SK-N-SH (cell line): ENCODE measurements at regions not wholly inside any gene's neighbourhood (a gene's known extent, or its start where the extent isn't known, plus 50 kb on each side); places are given as distances from the start of the nearest gene placed in this dataset.

Experiments
- CTCF ChIA-PET: fragments of 300-600, 350-600 bp; formaldehyde crosslinking; extraction: SDS; loops from one replicate; lab custom pipeline; 2021; lab: Yijun Ruan, JAX
- POLR2A ChIA-PET: fragments of 350-600 bp; sonication (Branson Sonifier 250); formaldehyde crosslinking; extraction: SDS; loops from one replicate; lab custom pipeline; 2020; ENCODE audit warnings: antibody characterized with exemption, inconsistent platforms; lab: Yijun Ruan, JAX
- DNase-seq: peaks from one replicate; pipeline ENCODE4 v3.0.0; 2012
- H2AFZ ChIP-seq: fragments of 200-600 bp; sonication (generic); 2 replicates; pipeline ENCODE4 v1.8.1; 2016; ENCODE audit warnings: antibody characterized with exemption, mild to moderate bottlenecking, low read depth
- H3F3A ChIP-seq: fragments of 200-600 bp; sonication (generic); replicated peaks from 2 replicates; pipeline ENCODE3; 2016; ENCODE audit warnings: antibody characterized with exemption, mild to moderate bottlenecking; ENCODE audit not compliant: insufficient read depth
- H3K27ac ChIP-seq, 2 experiments: fragments of 200-500 bp in 1 of 2; fragments of 200-600 bp in 1 of 2; sonication (Bioruptor generic) in 1 of 2; sonication (generic), shearing (Covaris generic) in 1 of 2; 2 replicates each; pipeline versions ENCODE4 v1.5.1 to v1.6.1; 2014 to 2016; ENCODE audit warnings: low read depth in 2 of 2, inconsistent platforms in 1 of 2, low read length in 1 of 2, mild to moderate bottlenecking in 1 of 2, mixed read lengths in 1 of 2
- H3K27me3 ChIP-seq: fragments of 200-600 bp; sonication (generic), shearing (Covaris generic); 2 replicates; pipeline ENCODE4 v1.6.1; 2016; ENCODE audit warnings: mixed run types; ENCODE audit not compliant: insufficient read depth
- H3K36me3 ChIP-seq, 2 experiments: fragments of 200-500 bp in 1 of 2; fragments of 200-600 bp in 1 of 2; sonication (Bioruptor generic) in 1 of 2; sonication (generic) in 1 of 2; replicated peaks in 1 of 2; 2 replicates each; pipeline versions ENCODE3 to v1.5.1; 2014 to 2016; ENCODE audit warnings: low read length in 1 of 2, mild to moderate bottlenecking in 1 of 2; ENCODE audit not compliant: insufficient read depth in 2 of 2, control insufficient read depth in 1 of 2
- H3K4me1 ChIP-seq, 2 experiments: fragments of 200-500 bp in 1 of 2; fragments of 200-600 bp in 1 of 2; sonication (Bioruptor generic) in 1 of 2; sonication (generic), shearing (Covaris generic) in 1 of 2; 2 replicates each; pipeline versions ENCODE4 v1.5.1 to v1.6.1; 2014 to 2016; ENCODE audit warnings: low read depth in 1 of 2, low read length in 1 of 2, mixed run types in 1 of 2; ENCODE audit not compliant: insufficient read depth in 2 of 2, control insufficient read depth in 1 of 2
- H3K4me2 ChIP-seq: fragments of 200-600 bp; sonication (generic), shearing (Covaris generic); 2 replicates; pipeline ENCODE4 v1.6.1; 2017; ENCODE audit warnings: mixed run types
- H3K4me3 ChIP-seq, 2 experiments: fragments of 200-500 bp in 1 of 2; fragments of 200-600 bp in 1 of 2; sonication (Bioruptor generic) in 1 of 2; sonication (generic), shearing (Covaris generic) in 1 of 2; 2 replicates each; pipeline versions ENCODE4 v1.5.1 to v1.8.1; 2014 to 2016; ENCODE audit warnings: low read depth in 2 of 2, inconsistent platforms in 1 of 2, low read length in 1 of 2, mild to moderate bottlenecking in 1 of 2, mixed read lengths in 1 of 2, moderate library complexity in 1 of 2
- H3K79me2 ChIP-seq: fragments of 200-600 bp; sonication (generic); 2 replicates; pipeline ENCODE4 v1.8.1; 2017; ENCODE audit warnings: mild to moderate bottlenecking; ENCODE audit not compliant: insufficient read depth
- H3K9ac ChIP-seq: fragments of 200-600 bp; sonication (generic); 2 replicates; pipeline ENCODE4 v1.6.1; 2017; ENCODE audit warnings: mixed run types
- H3K9me2 ChIP-seq: fragments of 200-600 bp; sonication (generic); 2 replicates; pipeline ENCODE4 v1.6.1; 2017; ENCODE audit warnings: mixed run types
- H3K9me3 ChIP-seq: fragments of 200-600 bp; sonication (generic); 2 replicates; pipeline ENCODE4 v1.6.1; 2017; ENCODE audit warnings: mixed run types, mild to moderate bottlenecking, moderate library complexity
- H4K20me1 ChIP-seq: fragments of 200-600 bp; sonication (generic); 2 replicates; pipeline ENCODE4 v1.6.1; 2017; ENCODE audit warnings: mild to moderate bottlenecking, mixed run types; ENCODE audit not compliant: insufficient read depth
- CTCF ChIP-seq: fragments of 200-600 bp; sonication (generic); IDR thresholded peaks from 2 replicates; pipeline ENCODE4 v1.6.1; 2017; ENCODE audit warnings: antibody characterized with exemption, mild to moderate bottlenecking, moderate library complexity
- EP300 ChIP-seq, 2 experiments: IDR thresholded peaks; 2 replicates each; pipeline versions ENCODE4 v1.4.0 to v1.6.1; 2012; ENCODE audit warnings: borderline replicate concordance in 1 of 2, low read depth in 1 of 2, low read length in 1 of 2
- FOSL2 ChIP-seq: IDR thresholded peaks from 2 replicates; pipeline ENCODE4 v1.4.0; 2012; ENCODE audit warnings: low read depth, mild to moderate bottlenecking, moderate library complexity, borderline replicate concordance
- GATA2 ChIP-seq: sonication (generic); formaldehyde crosslinking; IDR thresholded peaks from 2 replicates; pipeline ENCODE4 v1.5.0; 2020; ENCODE audit warnings: mild to moderate bottlenecking, missing genetic modification reagents
- MEF2A ChIP-seq: IDR thresholded peaks from 2 replicates; pipeline ENCODE4 v1.4.0; 2012; ENCODE audit warnings: low read depth, borderline replicate concordance
- NFIC ChIP-seq: IDR thresholded peaks from 2 replicates; pipeline ENCODE4 v1.4.0; 2012; ENCODE audit warnings: borderline replicate concordance
- NRF1 ChIP-seq: IDR thresholded peaks from 2 replicates; pipeline ENCODE4 v1.6.1; 2012; ENCODE audit warnings: low read depth, mild to moderate bottlenecking, low read length
- POLR2AphosphoS5 ChIP-seq: IDR thresholded peaks from 2 replicates; pipeline ENCODE4 v1.6.1; 2012; ENCODE audit warnings: low read depth, low read length
- SIN3A ChIP-seq: IDR thresholded peaks from 2 replicates; pipeline ENCODE4 v1.6.1; 2012; ENCODE audit warnings: low read depth, mild to moderate bottlenecking, low read length, moderate library complexity, borderline replicate concordance
- SMC3 ChIP-seq: IDR thresholded peaks from 2 replicates; pipeline ENCODE4 v1.6.1; 2012; ENCODE audit warnings: low read depth, low read length, improper control_type of control experiment
- TAF1 ChIP-seq: IDR thresholded peaks from 2 replicates; pipeline ENCODE4 v1.6.1; 2012; ENCODE audit warnings: low read depth, mild to moderate bottlenecking, low read length, moderate library complexity, borderline replicate concordance
- TCF12 ChIP-seq: IDR thresholded peaks from 2 replicates; pipeline ENCODE4 v1.4.0; 2012
- TEAD4 ChIP-seq: IDR thresholded peaks from 2 replicates; pipeline ENCODE4 v1.4.0; 2012; ENCODE audit warnings: mild to moderate bottlenecking, borderline replicate concordance; ENCODE audit not compliant: insufficient read depth
- USF2 ChIP-seq: fragments of 150-350 bp; IDR thresholded peaks from 2 replicates; pipeline ENCODE4 v1.6.1; 2017; ENCODE audit warnings: antibody characterized with exemption, low read length, low read depth, borderline replicate concordance
- YY1 ChIP-seq: IDR thresholded peaks from 2 replicates; pipeline ENCODE4 v1.4.0; 2012; ENCODE audit warnings: low read depth, mild to moderate bottlenecking
- WGBS: methylation state at CpG from one replicate; pipeline ENCODE4 v1.1.6; 2017; ENCODE audit warnings: low lambda C conversion rate; 5-methylcytosine and 5-hydroxymethylcytosine counted together
- TF ChIP-seq, protein P1 (sequence below): IDR thresholded peaks from 2 replicates; pipeline ENCODE4; 2012
- TF ChIP-seq, protein P2 (sequence below): IDR thresholded peaks from 2 replicates; pipeline ENCODE4 v1.4.0; 2012; ENCODE audit warnings: low read depth, borderline replicate concordance
- TF ChIP-seq, protein P3 (sequence below): IDR thresholded peaks from 2 replicates; pipeline ENCODE4 v1.4.0; 2012; ENCODE audit warnings: low read depth, borderline replicate concordance

DNA sequence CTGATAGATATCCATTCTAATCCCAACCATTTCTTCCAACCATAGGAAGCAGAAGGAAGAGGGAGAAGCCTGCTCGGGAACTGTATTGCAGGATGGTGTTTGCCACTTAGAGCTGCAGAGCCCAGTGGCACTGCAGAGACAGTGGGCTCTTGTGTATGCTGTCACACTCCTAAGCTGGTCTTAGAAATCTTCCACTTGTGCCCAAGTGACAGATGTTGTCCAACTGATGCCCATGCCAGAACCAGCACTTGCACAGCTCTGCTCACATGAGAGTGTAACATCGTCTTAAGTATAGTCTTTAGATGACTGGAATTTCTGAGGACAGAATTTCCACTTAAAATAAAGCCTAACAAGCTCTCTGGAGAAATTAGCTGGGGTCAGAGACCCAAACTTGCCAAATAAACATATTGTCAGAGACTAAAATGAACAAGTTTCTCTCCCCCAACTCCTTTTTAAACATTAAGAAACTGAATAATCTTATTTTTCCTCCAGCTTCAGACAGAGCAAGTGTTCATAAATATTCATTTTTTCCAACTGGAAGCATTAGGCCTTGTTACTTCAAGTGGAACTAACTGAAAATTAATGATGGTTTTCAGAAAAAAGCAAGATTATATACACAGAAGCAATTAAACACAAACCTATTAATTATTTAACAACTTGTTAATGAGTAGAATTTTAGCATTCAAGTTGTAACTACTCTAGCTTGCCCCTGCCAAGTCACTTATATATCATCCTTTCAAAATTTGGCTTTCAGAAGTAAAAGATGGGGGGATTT, 577.3 kb downstream of the AJAP1 start:
- no peaks in the 10 kb centered on the region for H3K27me3 ChIP-seq
- no peaks in the 10 kb centered on the region for H3K79me2 ChIP-seq
- H3K9me2 ChIP-seq = no peaks in the 10 kb centered on the region
- no peaks in the 10 kb centered on the region for H3K36me3 ChIP-seq
- POLR2A ChIA-PET = no interaction called here
- H3K9me3 ChIP-seq = no peaks in the 10 kb centered on the region
- no peaks in the 10 kb centered on the region for H4K20me1 ChIP-seq
- peaks cover 0 to 19% of the 10 kb centered on the region in 2 experiments; a peak in 2 of 4 replicates for H3K4me1 ChIP-seq
- CTCF ChIA-PET = interaction anchor here (1.0 to 1.4 kb wide), 3 partner anchors 12 to 283 kb away, joined by 3 read pairs; no protein-coding TSS in a partner anchor
- no peak overlapping the region for H2AFZ ChIP-seq
- no peak overlapping the region for H3K27ac ChIP-seq
- no peak for TF ChIP-seq YY1
- no peak for TF ChIP-seq POLR2AphosphoS5
- TF ChIP-seq SIN3A = no peak
- no peak for TF ChIP-seq SMC3
- TF ChIP-seq TAF1 = no peak
- TF ChIP-seq, protein P1, sequence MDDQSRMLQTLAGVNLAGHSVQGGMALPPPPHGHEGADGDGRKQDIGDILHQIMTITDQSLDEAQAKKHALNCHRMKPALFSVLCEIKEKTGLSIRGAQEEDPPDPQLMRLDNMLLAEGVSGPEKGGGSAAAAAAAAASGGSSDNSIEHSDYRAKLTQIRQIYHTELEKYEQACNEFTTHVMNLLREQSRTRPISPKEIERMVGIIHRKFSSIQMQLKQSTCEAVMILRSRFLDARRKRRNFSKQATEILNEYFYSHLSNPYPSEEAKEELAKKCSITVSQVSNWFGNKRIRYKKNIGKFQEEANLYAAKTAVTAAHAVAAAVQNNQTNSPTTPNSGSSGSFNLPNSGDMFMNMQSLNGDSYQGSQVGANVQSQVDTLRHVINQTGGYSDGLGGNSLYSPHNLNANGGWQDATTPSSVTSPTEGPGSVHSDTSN = no peak
- no peak for TF ChIP-seq MEF2A
- TF ChIP-seq NFIC = no peak
- no peak for TF ChIP-seq USF2
- TF ChIP-seq, protein P2, sequence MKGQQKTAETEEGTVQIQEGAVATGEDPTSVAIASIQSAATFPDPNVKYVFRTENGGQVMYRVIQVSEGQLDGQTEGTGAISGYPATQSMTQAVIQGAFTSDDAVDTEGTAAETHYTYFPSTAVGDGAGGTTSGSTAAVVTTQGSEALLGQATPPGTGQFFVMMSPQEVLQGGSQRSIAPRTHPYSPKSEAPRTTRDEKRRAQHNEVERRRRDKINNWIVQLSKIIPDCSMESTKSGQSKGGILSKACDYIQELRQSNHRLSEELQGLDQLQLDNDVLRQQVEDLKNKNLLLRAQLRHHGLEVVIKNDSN = no peak
- no peak for TF ChIP-seq FOSL2
- TF ChIP-seq, protein P3, sequence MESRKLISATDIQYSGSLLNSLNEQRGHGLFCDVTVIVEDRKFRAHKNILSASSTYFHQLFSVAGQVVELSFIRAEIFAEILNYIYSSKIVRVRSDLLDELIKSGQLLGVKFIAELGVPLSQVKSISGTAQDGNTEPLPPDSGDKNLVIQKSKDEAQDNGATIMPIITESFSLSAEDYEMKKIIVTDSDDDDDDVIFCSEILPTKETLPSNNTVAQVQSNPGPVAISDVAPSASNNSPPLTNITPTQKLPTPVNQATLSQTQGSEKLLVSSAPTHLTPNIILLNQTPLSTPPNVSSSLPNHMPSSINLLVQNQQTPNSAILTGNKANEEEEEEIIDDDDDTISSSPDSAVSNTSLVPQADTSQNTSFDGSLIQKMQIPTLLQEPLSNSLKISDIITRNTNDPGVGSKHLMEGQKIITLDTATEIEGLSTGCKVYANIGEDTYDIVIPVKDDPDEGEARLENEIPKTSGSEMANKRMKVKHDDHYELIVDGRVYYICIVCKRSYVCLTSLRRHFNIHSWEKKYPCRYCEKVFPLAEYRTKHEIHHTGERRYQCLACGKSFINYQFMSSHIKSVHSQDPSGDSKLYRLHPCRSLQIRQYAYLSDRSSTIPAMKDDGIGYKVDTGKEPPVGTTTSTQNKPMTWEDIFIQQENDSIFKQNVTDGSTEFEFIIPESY = no peak
- no peak for TF ChIP-seq NRF1
- TF ChIP-seq GATA2 = no peak
- no peak for TF ChIP-seq CTCF
- no peak for TF ChIP-seq EP300 (IDR thresholded peaks at IDR 0.05; ENCODE audit: borderline replicate concordance in 1 of 2, low read depth in 1 of 2, low read length in 1 of 2)
- TF ChIP-seq TCF12 = no peak
- no peak for TF ChIP-seq TEAD4
- no peak overlapping the region for H3K9ac ChIP-seq
- 4% methylated on average over 2 of the region's 2 CpGs for WGBS
- DNase-seq = no peak
- no peak overlapping the region for H3K4me3 ChIP-seq
- H3K4me2 ChIP-seq = no peak overlapping the region
- H3F3A ChIP-seq = no peaks in the 10 kb centered on the region
